NCI-H187 (cell line): ENCODE measurements at regions not wholly inside any gene's neighbourhood (a gene's known extent, or its start where the extent isn't known, plus 50 kb on each side); places are given as distances from the start of the nearest gene placed in this dataset.

Source experiments
- DNase-seq, 2 experiments: peaks; one replicate each; lab custom pipeline; 2025; lab: John Stamatoyannopoulos, UW

DNA sequence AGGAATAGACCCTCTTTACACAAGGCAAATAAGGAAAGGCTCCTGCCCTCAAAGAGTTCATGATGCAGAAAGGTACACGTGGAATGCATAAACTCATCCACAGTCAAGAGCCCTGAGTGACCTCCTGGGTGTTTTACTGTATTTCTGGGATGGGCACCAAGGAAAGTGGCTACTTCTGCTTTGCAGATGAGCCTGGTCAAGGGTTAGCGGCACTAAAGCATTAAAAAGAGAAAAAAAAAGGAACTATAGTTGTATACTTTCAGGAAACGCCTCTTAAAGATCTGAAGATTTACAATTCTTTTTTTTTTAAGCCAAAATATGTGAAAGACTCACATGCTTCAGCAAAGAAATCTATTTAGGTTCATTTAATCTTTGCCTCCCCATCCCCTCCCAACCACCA lies 366.2 kb upstream of the PDE4D start:
- DNase-seq = no peak

DNA sequence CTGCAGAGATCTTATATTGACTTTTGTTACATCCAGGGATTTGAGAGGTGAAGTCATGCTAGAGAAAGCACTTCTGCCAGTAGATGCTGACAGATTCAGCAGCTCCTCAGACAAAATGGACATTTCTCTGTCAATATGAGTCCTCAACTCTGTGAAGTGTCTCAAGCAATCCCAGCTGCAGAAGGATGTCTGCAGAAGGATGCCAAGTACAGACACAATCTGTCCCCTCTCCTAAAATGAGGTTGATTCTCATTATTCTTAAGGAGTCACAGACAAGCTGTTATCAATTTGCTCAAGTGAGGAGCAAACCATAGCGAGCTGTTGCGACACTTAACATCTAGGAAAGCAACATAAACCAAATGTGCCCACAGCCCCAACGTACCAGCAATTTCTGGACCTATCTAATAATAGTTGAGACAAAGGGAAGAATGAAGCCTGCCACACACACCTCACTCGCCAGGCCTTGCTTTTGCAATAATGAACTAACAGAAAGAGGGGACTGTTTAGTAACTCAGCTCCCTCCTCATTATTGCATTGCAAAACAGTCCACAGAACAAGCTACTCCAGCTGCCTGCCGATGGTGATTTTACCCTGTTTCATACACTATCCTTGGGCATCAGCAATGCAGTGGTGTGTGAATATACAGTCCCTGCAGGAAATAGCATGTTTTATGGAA lies 364.2 kb upstream of the PDE4D start:
- no peak for DNase-seq

DNA sequence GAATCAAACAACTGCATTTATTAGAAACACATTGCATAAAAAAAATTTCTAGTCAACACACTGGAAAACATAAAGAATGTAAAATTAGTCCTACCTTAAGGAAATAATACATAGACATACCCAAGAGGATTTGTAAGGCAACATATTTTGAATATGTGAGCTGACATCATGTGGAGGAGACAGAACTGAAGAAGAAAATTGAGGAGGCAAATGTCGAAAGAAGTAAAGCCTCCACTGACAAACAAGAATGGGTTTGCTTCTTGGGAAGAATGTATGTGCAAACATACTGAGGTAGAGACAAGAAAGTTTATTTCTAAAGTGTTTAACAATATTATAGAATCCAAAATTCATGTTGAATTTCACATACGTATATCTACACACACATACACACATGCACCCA lies 363.0 kb upstream of the PDE4D start:
- no peak for DNase-seq

DNA sequence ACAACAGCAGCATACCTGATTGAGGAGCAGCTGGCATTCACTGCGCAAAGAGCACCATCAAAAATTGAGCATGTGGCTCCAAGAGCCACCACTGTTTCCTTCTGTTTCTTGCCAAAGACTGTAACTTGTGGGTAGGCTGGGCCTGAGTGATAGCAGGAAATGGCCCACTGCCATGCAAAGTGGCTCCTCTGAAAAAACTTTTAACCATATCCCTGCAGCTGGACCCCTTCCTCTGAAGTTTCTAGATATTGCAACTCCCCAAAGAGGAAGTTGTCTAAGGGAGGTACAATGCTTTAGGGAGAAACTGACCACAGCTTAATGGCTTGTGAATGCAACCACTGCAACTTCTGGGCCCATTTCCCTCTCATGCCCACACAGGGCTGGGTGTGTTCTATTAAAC lies 355.4 kb upstream of the PDE4D start:
- DNase-seq = no peak

DNA sequence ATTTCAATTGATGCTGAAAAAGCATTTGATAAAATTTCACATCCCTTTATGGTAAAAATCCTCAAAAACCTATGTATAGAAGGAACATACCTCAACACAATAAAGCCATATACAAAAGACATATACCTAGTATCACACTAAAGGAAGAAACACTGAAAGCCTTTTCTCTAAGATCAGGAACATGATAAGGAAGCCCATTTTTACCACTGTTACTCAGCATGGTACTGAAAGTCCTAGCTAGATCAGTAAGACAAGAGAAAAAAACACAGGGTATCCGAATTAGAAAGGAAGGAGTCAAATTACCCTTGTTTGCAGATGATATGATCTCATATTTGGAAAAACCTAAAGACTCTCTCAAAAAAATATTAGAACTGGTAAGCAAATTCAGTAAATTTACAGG lies 350.2 kb upstream of the PDE4D start:
- no peak for DNase-seq

DNA sequence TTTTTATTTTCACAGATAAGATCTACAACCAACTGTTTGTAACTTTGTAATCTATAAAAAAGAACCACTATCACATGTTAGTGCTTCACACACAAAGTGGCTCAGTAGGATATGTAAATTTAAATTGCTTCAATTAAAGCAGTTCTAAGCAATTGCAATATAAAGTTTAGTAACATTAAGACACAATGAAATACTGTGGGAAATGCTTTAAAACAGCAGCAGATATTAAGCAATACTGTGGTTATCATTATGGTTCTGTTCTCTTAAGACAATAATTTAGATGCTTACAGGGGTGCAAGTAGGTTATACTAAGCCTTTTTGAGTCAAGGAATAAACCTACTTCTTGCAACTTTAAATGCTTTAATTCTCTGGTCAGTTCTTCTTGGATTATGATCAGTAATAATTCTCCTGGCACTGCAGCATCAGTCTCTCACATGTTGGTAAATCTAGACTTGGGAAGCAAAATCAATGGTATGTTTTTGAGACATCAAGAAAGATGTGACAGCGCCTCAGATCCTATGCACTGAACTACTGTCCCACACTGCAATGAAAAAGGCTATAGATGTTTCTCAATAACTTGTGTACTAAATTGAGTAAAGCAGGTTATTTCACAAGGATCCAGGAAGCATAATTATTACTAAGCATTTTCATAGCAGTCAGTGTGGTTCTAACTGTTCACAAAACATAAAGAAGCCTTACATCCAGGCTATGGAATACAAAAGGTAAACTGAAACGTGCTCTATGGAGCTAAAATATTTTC lies 338.7 kb upstream of the PDE4D start:
- no peak for DNase-seq

DNA sequence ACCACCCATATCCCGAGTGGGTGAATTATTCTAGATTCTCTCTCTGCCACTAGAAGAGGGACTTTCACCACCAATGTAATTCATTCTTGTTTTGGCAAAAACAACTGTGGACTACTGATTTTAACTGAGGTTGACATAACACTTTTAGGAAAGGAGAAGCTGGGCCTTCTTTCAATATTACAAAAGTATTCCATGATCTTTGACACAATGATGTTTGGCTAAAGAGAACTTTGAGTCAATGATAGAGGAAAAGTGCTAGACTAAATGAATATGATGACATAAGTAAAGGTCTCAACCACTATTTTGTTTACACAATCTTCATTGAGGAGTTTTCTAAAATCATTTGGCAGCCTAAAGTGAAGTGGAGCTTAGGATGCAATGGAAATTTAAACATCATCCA lies 336.9 kb upstream of the PDE4D start:
- DNase-seq = no peak

DNA sequence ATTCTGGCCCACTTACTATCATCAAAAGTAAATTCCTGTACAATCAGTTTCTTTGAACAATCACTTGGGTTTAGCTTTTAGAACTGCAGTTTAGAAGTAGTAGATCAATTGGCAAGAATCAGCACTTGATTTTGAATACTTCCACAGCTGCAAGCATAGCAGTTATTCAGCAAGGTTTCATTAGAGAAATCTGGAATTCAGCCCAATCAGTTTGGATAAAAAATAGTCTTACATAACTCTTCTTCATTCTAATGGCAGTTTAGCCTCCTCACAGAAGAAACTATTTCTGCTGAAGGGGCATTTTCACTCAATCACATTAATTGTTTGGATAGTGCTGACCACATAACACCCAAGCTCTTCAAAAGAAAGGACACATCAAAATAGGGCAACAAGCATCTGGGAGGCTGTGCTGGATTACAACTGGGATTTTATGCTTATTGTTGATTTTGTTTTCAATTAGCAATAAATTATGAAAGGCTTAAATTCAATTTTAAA lies 336.2 kb upstream of the PDE4D start:
- no peak for DNase-seq

DNA sequence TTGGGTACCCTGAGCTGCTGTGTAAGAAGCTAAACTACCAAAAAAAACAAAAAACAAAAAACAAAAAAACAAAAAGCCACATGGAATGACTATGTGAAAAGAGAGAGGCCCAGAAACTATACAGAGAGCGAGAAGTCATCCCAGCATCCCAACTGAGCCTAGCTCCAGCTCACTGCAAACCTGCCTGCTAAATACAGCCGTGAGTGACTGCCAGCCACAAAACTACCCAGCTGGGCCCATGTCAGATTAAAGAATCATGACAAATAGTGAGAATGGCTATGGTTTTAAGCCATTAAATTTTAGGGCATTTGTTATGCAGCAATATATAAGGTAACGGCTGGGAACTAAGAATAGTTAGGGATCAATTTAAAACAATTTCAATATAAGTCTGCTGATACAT lies 335.1 kb upstream of the PDE4D start:
- DNase-seq = no peak

DNA sequence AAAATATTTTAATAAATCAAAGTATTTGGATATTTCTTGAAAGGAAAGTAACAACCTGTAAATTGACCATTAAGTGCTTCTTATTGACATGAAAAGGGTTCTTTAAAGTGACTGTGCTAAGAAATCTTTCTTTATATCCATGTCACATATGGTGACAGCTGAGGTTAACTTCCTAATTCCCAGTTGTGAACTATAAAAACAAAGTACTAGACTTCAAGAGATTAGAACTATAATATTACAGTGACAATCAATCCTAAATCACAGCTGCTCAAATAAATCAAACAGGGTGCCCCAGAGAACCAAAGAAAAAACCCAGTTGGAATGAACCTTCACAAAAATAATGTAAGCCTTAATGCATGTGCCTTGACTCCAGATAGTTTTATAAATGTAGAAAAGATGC lies 332.6 kb upstream of the PDE4D start:
- DNase-seq = no peak

DNA sequence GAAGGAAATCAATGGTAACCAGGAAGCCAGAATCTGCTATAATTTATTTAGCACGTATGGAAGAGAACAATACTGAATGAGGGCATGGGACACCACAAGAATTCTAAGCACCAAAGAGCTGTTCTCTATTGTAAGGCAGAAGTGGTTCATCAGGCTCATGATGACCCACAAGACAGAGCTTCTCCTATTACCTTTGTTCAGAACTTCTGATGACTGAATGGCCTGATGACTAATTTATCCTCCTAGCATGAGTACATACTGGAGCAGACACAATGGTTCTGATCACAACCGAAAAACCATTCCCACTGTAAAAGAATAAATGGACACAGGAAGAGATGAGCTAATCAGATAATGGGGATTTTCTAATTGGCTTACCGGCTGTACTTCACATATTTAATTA lies 329.8 kb upstream of the PDE4D start:
- no peak for DNase-seq

DNA sequence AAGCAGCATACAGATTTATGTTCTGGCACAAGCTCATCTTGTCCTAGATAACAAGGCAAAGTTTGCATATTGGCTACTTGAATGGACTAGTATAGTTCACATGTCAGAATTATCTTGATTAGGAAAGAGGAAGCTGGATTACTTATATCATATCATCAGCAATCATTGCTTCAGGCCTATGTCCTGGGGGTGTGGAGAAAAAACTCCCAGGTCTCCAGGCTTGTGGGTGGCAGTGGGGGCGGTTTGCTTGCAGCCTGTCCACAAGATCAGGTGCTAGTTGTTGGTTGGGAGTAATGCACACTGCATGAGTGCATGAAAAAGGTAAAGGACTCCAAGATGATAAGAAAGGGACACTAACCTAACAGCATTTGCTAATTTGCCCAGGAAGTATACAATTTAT lies 326.4 kb upstream of the PDE4D start:
- DNase-seq = no peak

DNA sequence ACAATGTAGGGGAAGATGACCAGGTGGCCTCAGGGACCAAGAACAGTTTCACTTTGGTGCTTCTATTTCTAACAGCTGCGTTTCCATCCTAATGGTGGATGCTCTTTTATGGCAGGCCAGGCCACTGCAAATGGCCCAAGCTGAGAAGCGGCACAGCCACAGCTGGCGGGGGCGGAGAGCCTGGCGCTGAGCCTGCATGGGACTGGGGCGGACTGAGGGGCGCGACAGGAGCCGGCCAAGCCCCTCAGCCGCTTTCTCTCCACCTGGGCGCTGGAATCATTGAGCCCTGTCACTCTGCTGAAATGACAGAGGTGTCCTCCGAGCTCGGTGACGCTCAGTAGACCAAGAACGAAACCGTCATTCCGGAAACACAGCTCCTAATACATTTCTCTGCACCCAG lies 317.3 kb upstream of the PDE4D start:
- no peak for DNase-seq

DNA sequence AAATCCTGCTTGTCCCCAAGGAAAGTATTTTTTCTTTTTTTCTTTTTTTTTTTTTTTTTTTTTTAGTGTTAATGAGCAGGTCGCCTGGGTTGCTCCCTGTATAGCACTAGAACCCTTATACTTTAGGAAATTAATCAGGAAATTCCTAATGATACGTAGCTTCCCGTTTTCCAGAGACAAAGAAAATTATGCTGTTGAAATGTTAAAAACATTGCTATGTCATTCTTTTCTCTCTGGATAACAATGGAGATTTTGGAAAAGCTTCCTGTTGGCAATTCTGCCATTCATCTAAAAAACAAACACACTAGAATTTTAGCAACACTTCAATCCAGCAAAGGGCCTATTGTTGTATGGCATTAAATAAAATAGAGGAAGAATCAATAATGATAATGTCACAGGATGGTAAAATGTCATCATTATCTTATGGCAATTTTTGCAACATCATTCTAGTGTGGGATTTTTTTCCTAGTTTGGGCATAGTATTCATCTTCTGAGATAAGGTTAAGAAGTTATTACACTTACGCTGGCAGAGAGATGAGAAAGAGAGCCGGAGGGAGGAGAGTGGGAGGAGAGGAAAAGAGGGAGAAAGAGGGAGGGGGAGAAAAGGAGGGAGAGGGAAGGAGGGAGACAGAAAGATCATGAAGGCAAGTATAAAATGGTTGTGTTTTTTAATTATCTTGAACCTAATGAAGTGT lies 315.8 kb upstream of the PDE4D start:
- no peak for DNase-seq

DNA sequence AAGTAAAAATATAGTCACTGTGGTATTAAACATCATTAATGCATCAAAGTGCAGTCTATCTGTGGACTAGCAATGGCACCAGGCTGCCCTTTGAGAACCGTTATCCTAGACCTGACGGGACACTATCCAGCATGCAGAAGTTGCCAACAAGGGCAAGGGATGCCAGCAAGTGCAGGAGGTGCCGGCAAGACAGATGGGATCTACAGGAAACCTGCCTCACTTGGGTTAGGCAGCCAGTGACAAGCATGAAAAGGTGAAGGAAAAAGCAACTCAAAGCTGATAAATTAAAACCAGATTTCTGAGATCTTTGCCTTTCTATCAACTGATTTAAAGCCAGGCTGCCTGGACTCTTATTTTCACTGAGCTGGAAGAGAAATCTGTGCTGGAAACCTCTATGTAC lies 315.2 kb upstream of the PDE4D start:
- no peak for DNase-seq

DNA sequence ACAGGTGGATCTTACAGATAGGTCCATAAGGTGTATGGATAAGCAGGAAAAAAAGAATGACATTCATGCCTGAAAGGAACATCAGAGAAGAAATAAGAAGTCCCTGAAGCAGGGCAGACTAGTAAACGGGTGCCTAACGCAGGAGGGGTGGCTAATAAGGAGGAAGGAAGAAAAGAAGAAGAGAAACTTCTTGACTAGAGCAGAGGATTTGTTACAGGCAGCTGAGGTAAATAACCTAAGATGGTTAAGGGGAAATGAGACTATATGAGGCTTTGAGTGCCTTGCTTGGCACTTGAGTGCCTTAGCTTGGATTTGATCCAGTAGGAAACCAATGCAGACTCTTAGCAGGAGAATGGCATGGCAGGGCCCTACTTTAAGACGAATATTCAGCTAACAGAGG lies 313.5 kb upstream of the PDE4D start:
- no peak for DNase-seq

DNA sequence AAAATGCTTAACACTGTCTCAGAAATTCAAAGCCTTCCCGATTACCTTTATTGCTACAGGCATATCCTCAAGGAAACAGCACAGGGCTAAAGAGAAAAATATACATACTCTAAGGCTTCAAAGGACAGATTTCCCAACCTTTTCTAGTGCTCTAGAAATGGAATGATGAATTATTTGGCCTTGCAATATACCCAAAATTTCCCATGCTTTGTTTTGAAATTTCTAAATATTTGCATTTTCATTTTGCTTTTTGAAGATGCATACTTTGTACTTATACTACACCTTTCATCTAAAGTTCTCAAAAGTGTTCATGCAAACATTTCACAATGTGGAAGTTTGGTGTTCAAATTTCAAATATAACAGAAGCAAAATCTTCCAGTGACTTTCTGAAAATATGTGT lies 312.7 kb upstream of the PDE4D start:
- no peak for DNase-seq

DNA sequence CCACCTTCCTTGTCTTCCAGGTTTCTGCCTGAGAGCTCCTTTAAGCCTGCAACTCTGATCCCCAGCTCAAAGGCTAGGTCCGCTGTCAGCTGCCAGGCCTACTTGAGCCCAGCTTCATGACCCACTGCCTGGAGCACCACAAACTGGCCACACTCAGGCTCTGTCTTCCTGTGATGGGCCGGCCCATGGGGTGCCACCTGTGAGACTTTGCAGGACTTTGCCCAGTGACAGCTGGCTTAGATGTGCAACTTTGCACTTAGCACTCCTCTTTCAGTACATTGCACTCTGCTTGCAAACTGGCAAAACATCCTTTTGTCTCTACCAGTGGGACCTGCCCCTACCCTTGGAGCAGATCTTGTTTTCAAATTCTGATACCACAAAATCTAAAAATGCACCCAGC lies 311.5 kb upstream of the PDE4D start:
- DNase-seq = no peak

DNA sequence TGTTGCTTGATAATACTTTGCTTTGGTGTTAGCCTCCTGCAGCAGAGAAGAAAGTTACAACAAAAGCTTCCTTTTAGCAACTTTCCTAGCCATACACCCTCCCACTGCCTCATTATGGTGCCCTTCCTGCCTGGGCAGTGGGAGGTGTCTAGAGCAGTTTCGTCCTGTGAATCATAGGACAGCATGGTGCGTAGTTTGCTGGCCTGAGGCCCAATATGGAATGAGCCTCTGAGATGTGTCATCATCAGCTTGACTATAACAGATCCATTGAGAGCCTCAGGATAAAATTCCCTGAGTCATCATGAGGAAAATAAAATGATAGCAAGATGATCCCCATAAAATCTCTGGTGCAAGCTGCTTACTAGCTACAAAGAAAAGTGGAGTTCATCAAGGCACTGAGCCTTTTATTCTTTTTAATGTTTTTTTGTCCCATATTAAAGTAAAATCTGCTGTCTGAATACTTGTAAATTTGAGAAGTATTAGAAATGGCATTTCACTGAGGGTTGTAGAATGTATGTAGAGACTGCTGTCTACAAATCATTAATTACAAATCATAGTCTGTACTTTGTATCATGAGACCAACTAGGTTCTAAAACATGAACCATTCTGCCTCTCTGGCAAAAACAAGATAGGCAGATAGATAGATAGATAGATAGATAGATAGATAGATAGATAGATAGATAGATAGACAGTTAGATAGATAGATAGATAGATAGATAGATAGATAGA lies 303.0 kb upstream of the PDE4D start:
- no peak for DNase-seq

DNA sequence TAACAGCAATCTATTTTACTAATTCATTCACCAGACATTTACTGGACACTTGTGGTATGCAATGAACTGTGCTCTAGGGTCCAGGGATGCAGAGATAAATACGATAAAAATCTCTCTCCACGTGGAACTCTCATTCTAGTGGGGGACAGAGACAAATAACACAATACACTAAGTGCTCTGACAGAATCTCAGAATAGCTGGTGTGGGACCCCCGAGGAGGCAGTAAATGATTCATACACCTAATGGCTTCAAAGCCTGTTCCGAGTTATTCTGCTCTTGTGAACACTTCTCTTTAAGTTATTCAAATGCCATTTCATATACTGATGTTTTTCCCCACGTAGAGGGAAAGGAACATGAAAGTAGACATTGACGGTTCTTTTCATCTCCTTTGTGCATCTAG lies 302.0 kb upstream of the PDE4D start:
- no peak for DNase-seq

DNA sequence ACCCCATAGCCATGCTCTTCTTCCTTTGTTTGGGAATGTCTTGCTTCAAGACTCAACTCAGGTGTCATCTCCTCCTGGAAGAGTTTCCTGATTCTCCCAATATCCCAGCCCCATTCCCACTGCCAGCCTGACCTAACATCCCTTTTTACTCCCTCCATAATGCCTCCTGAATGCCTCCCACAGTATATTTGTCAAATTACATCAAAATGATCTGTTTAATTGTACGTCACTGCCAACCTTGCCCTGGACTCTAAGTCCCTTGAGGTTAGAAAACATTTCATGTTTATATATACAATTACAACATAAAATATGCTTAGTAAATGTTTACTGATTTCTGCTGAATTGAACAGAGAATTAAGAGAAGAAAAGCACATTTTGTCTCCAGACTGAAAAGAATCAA lies 301.6 kb upstream of the PDE4D start:
- no peak for DNase-seq

DNA sequence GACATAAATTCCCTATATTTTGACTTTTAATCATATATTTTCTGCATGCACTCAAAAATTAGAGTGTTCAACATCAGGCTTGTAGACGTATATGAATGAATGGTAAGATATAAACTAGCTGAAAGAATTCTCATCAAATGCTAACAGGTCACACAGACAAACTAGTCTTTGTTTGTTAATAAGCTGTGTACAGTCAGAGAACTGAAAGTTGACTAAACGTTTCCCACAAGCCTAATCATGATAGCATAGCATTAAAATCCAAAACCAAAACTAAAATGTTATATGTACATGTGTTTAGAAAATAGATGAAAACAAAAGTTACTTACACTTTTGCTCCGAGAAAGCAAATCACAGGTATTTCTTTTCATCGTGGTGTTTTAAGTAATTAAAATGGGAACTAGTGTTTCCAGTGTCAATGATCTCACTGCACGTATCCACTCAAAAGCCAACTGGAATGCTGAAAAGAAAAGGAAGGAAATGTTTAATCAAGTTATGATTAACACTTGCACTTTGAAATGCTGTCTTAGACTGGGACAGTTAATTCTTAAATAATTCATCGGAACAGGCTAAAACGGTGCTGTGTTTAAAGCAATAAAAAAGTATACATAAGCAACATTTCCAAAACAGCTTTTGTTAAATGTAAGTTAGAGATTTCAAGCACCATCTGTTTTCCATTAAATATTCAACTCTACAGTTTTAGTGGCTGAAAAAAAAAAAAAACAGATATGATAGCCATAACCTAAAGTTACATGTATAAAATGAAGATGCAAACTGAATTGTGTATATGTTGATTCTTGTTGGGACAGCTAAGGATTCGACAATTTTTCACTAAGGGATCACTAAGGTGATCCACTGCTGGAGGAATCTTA lies 291.9 kb upstream of the PDE4D start:
- DNase-seq = no peak
